ENCODE measurements at regions not wholly inside any gene's neighbourhood (a gene's known extent, or its start where the extent isn't known, plus 50 kb on each side); places are given as distances from the start of the nearest gene placed in this dataset.

DNA sequence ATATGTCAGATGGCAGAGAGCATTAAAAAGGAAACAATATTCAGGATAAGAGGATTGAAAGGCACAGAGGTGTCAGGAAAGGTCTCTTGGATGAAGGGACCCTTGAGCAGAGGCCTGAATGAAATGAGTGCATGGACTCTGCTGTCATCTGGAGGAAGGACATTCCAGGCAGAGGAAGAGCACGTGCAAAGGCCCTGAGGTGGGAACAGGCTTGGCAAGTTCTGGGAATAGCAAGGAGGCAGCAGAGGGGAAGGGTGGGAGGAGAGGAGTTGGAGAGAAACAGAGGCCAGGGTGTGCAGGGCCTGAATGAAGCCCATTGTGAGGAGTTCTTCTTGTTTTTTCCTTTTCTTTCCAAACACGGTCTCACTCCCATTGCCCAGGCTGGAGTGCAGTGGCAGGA, 59.0 kb upstream of the RUNX3 start:
- H3K79me1 ChIP-seq (replicated peaks; ENCODE audit: low read length, poor library complexity, severe bottlenecking): no peaks in the 10 kb centered on the region
- DNase-seq: no peak
- no peak overlapping the region for H4K8ac ChIP-seq (ENCODE audit: low read length)
- H3K23ac ChIP-seq (ENCODE audit: low read length in 2 of 2): no peak overlapping the region
- H3K27ac ChIP-seq (ENCODE audit: low read length, poor library complexity, severe bottlenecking): no peak overlapping the region
- 71% methylated on average over 2 of the region's 2 CpGs for WGBS
- no peak overlapping the region for H3K9ac ChIP-seq (ENCODE audit: low read length)
- no peaks in the 10 kb centered on the region for H3K4me1 ChIP-seq (ENCODE audit: control insufficient read depth, insufficient read depth, low read depth, low read length)
- no peak overlapping the region for H2AFZ ChIP-seq (ENCODE audit: low read depth, low read length)
- no peak overlapping the region for H2AK5ac ChIP-seq (ENCODE audit: low read length, severe bottlenecking)
- no peak overlapping the region for H2BK15ac ChIP-seq (ENCODE audit: low read depth, poor library complexity, severe bottlenecking)
- no peak overlapping the region for H2BK120ac ChIP-seq (ENCODE audit: low read depth, low read length)
- H3K4me3 ChIP-seq (ENCODE audit: insufficient read depth in 1 of 2, low read depth in 1 of 2, low read length in 2 of 2): no peak overlapping the region
- H4K91ac ChIP-seq (ENCODE audit: low read length): no peak overlapping the region
- H2BK12ac ChIP-seq (ENCODE audit: low read length in 2 of 2): no peak overlapping the region
- no peak overlapping the region for H2BK5ac ChIP-seq (ENCODE audit: low read depth, low read length, poor library complexity, severe bottlenecking)
- H3K4me2 ChIP-seq (ENCODE audit: low read length, poor library complexity, severe bottlenecking): no peak overlapping the region
- H3K4ac ChIP-seq (ENCODE audit: low read depth in 1 of 2, low read length in 2 of 2): no peak overlapping the region
- H3K27me3 ChIP-seq (ENCODE audit: control insufficient read depth in 1 of 2, insufficient read depth in 1 of 2, low read length in 2 of 2): peaks cover 57 to 92% of the 10 kb centered on the region in 2 experiments
- no peak overlapping the region for H3K14ac ChIP-seq (ENCODE audit: low read length in 2 of 2)
- H3K9me3 ChIP-seq (ENCODE audit: control insufficient read depth, low read length): peaks cover 7% of the 10 kb centered on the region
- H3K36me3 ChIP-seq (ENCODE audit: control insufficient read depth in 1 of 2, insufficient read depth in 2 of 2, low read depth in 1 of 2, low read length in 2 of 2): no peaks in the 10 kb centered on the region
- no peak overlapping the region for H3K18ac ChIP-seq (ENCODE audit: low read depth in 1 of 2, low read length in 2 of 2)

DNA sequence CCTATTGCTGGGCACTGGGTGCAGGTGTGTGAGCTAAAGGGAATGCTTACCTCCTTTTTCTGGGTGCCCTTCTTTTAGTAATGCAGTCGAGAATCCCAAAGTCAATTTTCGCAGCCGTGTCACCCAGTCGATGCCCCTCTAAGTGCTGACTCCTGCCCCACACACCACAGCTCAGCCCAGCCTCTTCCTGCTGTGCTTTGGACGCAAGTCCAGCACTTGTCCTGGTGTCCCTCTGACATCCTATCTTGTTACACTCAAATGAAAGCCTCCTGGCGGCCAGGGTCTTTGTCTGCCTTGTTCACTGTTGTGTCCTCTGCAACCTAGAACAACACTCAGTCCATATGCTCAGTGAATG, 58.5 kb upstream of the RUNX3 start:
- Histone ChIP-seq H3K9me3 (ENCODE audit: control insufficient read depth, low read length) (peaks cover 7% of the 10 kb centered on the region), H3K36me3 (ENCODE audit: control insufficient read depth in 1 of 2, insufficient read depth in 2 of 2, low read depth in 1 of 2, low read length in 2 of 2) (no peaks in the 10 kb centered on the region), H2AK5ac (ENCODE audit: low read length, severe bottlenecking) (no peak overlapping the region), H3K4me3 (ENCODE audit: insufficient read depth in 1 of 2, low read depth in 1 of 2, low read length in 2 of 2) (no peak overlapping the region), H3K4ac (ENCODE audit: low read depth in 1 of 2, low read length in 2 of 2) (no peak overlapping the region), H3K9ac (ENCODE audit: low read length) (no peak overlapping the region), H2BK15ac (ENCODE audit: low read depth, poor library complexity, severe bottlenecking) (no peak overlapping the region), H3K79me1 (replicated peaks; ENCODE audit: low read length, poor library complexity, severe bottlenecking) (no peaks in the 10 kb centered on the region), H3K4me1 (ENCODE audit: control insufficient read depth, insufficient read depth, low read depth, low read length) (no peaks in the 10 kb centered on the region), H3K4me2 (ENCODE audit: low read length, poor library complexity, severe bottlenecking) (no peak overlapping the region), H4K8ac (ENCODE audit: low read length) (no peak overlapping the region), H3K14ac (ENCODE audit: low read length in 2 of 2) (no peak overlapping the region), H2AFZ (ENCODE audit: low read depth, low read length) (no peak overlapping the region), H3K27ac (ENCODE audit: low read length, poor library complexity, severe bottlenecking) (no peak overlapping the region), H2BK5ac (ENCODE audit: low read depth, low read length, poor library complexity, severe bottlenecking) (no peak overlapping the region), H3K27me3 (ENCODE audit: control insufficient read depth in 1 of 2, insufficient read depth in 1 of 2, low read length in 2 of 2) (peaks cover 54 to 92% of the 10 kb centered on the region in 2 experiments), H3K23ac (ENCODE audit: low read length in 2 of 2) (no peak overlapping the region), H4K91ac (ENCODE audit: low read length) (no peak overlapping the region), H2BK12ac (ENCODE audit: low read length in 2 of 2) (no peak overlapping the region), H3K18ac (ENCODE audit: low read depth in 1 of 2, low read length in 2 of 2) (no peak overlapping the region), H2BK120ac (ENCODE audit: low read depth, low read length) (no peak overlapping the region)
- no peak for DNase-seq
- 78% methylated on average over 5 of the region's 6 CpGs for WGBS

DNA sequence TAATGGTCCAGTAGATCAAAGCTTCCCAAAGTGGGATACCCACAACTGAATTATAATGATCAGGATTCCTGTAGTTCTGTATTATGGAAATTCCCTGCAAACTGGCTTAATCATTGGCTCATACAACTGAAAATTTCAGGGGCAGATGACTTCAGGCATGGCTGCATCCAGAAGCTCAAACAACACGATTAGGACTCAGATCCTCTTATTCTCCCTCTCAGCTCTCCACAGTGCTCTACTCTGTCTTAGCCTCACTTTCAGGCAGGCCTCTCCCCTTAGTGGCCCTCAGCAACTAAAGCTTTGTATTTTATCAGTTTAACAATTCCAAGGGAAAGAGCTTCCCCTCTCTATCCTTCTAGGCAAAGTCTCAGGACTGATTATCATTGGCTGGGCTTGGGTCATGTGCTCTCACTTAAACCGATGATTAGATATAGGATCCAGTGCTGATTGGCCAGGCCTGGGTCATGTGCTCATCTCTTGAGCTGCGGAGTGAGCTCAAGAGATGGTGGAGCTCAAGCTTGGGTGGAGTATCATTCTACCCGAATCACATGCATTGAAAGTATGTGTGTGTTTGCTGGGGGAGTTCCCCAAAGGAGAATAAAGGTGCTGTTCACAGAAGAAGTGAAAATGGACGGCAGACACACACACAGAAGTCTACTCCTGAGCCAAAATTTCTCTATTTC, 57.9 kb upstream of the RUNX3 start:
- Histone ChIP-seq H3K14ac (ENCODE audit: low read length in 2 of 2) (no peak overlapping the region), H3K9ac (ENCODE audit: low read length) (no peak overlapping the region), H2BK15ac (ENCODE audit: low read depth, poor library complexity, severe bottlenecking) (no peak overlapping the region), H3K4me1 (ENCODE audit: control insufficient read depth, insufficient read depth, low read depth, low read length) (no peaks in the 10 kb centered on the region), H3K27ac (ENCODE audit: low read length, poor library complexity, severe bottlenecking) (no peak overlapping the region), H3K23ac (ENCODE audit: low read length in 2 of 2) (no peak overlapping the region), H3K4ac (ENCODE audit: low read depth in 1 of 2, low read length in 2 of 2) (no peak overlapping the region), H3K27me3 (ENCODE audit: control insufficient read depth in 1 of 2, insufficient read depth in 1 of 2, low read length in 2 of 2) (peaks cover 52 to 91% of the 10 kb centered on the region in 2 experiments), H2BK12ac (ENCODE audit: low read length in 2 of 2) (no peak overlapping the region), H2BK120ac (ENCODE audit: low read depth, low read length) (no peak overlapping the region), H4K91ac (ENCODE audit: low read length) (no peak overlapping the region), H3K4me3 (ENCODE audit: insufficient read depth in 1 of 2, low read depth in 1 of 2, low read length in 2 of 2) (no peak overlapping the region), H2AK5ac (ENCODE audit: low read length, severe bottlenecking) (no peak overlapping the region), H3K79me1 (replicated peaks; ENCODE audit: low read length, poor library complexity, severe bottlenecking) (no peaks in the 10 kb centered on the region), H3K9me3 (ENCODE audit: control insufficient read depth, low read length) (peaks cover 7% of the 10 kb centered on the region), H3K36me3 (ENCODE audit: control insufficient read depth in 1 of 2, insufficient read depth in 2 of 2, low read depth in 1 of 2, low read length in 2 of 2) (no peaks in the 10 kb centered on the region), H3K4me2 (ENCODE audit: low read length, poor library complexity, severe bottlenecking) (no peak overlapping the region), H3K18ac (ENCODE audit: low read depth in 1 of 2, low read length in 2 of 2) (no peak overlapping the region), H2AFZ (ENCODE audit: low read depth, low read length) (no peak overlapping the region), H2BK5ac (ENCODE audit: low read depth, low read length, poor library complexity, severe bottlenecking) (no peak overlapping the region), H4K8ac (ENCODE audit: low read length) (no peak overlapping the region)
- 79% methylated on average over 3 of the region's 5 CpGs for WGBS
- no peak for DNase-seq

DNA sequence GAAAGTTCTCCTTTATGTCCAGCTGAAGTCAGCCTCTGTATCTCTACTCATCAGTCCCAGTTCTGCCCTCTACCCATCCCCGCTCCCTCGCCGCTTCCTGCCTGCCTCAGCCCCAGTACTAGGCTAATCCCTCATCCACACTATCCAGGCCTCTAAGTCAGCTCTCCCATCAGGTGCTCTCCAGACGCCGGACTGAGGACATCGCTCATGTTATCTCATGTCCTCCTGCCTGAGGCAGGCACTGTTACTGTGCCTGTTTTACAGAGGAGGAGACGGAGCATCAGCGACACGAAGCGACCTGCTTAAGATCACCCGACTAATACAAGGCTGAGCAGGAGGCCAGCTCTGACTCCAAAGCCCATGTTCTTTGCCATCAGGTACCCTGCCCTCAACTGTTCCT, 57.3 kb upstream of the RUNX3 start:
- Histone ChIP-seq H3K23ac (ENCODE audit: low read length in 2 of 2) (no peak overlapping the region), H2BK5ac (ENCODE audit: low read depth, low read length, poor library complexity, severe bottlenecking) (no peak overlapping the region), H4K91ac (ENCODE audit: low read length) (no peak overlapping the region), H3K27me3 (ENCODE audit: control insufficient read depth in 1 of 2, insufficient read depth in 1 of 2, low read length in 2 of 2) (peaks cover 50 to 86% of the 10 kb centered on the region in 2 experiments), H3K4me1 (ENCODE audit: control insufficient read depth, insufficient read depth, low read depth, low read length) (no peaks in the 10 kb centered on the region), H2AK5ac (ENCODE audit: low read length, severe bottlenecking) (no peak overlapping the region), H3K79me1 (replicated peaks; ENCODE audit: low read length, poor library complexity, severe bottlenecking) (no peaks in the 10 kb centered on the region), H3K9me3 (ENCODE audit: control insufficient read depth, low read length) (peaks cover 7% of the 10 kb centered on the region), H3K14ac (ENCODE audit: low read length in 2 of 2) (no peak overlapping the region), H3K4me2 (ENCODE audit: low read length, poor library complexity, severe bottlenecking) (no peak overlapping the region), H3K18ac (ENCODE audit: low read depth in 1 of 2, low read length in 2 of 2) (no peak overlapping the region), H2BK120ac (ENCODE audit: low read depth, low read length) (no peak overlapping the region), H4K8ac (ENCODE audit: low read length) (no peak overlapping the region), H3K9ac (ENCODE audit: low read length) (no peak overlapping the region), H3K27ac (ENCODE audit: low read length, poor library complexity, severe bottlenecking) (no peak overlapping the region), H2AFZ (ENCODE audit: low read depth, low read length) (no peak overlapping the region), H3K4me3 (ENCODE audit: insufficient read depth in 1 of 2, low read depth in 1 of 2, low read length in 2 of 2) (no peak overlapping the region), H2BK12ac (ENCODE audit: low read length in 2 of 2) (no peak overlapping the region), H2BK15ac (ENCODE audit: low read depth, poor library complexity, severe bottlenecking) (no peak overlapping the region), H3K4ac (ENCODE audit: low read depth in 1 of 2, low read length in 2 of 2) (no peak overlapping the region), H3K36me3 (ENCODE audit: control insufficient read depth in 1 of 2, insufficient read depth in 2 of 2, low read depth in 1 of 2, low read length in 2 of 2) (no peaks in the 10 kb centered on the region)
- WGBS: 95% methylated on average over 11 of the region's 11 CpGs
- no peak for DNase-seq

All from mesenchymal stem cell (in vitro differentiated cells and primary cell).